BJ (cell line): ENCODE measurements at regions not wholly inside any gene's neighbourhood (a gene's known extent, or its start where the extent isn't known, plus 50 kb on each side); places are given as distances from the start of the nearest gene placed in this dataset.

Source experiments
- CTCF ChIA-PET: fragments of 350-600 bp; formaldehyde crosslinking; extraction: SDS; loops from one replicate; lab custom pipeline; 2021; ENCODE audit warnings: antibody characterized with exemption, inconsistent platforms; lab: Yijun Ruan, JAX
- POLR2A ChIA-PET: fragments of 300-600 bp; sonication (Branson Sonifier 250); formaldehyde crosslinking; extraction: SDS; loops from one replicate; lab custom pipeline; 2021; ENCODE audit warnings: antibody characterized with exemption; lab: Charles Lee
- DNase-seq: peaks from one replicate; pipeline ENCODE4 v3.0.0-alpha.2; 2011; ENCODE audit warnings: low read depth
- H3K27me3 ChIP-seq: 2 replicates; pipeline ENCODE4 v1.6.0; 2011; ENCODE audit warnings: low read length; ENCODE audit not compliant: control insufficient read depth, insufficient read depth
- H3K36me3 ChIP-seq: 2 replicates; pipeline ENCODE4 v1.5.1; 2011; ENCODE audit warnings: low read length; ENCODE audit not compliant: control insufficient read depth, insufficient read depth
- H3K4me3 ChIP-seq: 2 replicates; pipeline ENCODE4 v1.5.1; 2011; ENCODE audit warnings: low read depth, mild to moderate bottlenecking, control low read depth, low read length
- CTCF ChIP-seq: IDR thresholded peaks from 2 replicates; pipeline ENCODE4 v1.5.1; 2011; ENCODE audit warnings: low read depth, mild to moderate bottlenecking, control low read depth, inconsistent platforms, low read length, moderate library complexity; ENCODE audit not compliant: insufficient read depth

DNA sequence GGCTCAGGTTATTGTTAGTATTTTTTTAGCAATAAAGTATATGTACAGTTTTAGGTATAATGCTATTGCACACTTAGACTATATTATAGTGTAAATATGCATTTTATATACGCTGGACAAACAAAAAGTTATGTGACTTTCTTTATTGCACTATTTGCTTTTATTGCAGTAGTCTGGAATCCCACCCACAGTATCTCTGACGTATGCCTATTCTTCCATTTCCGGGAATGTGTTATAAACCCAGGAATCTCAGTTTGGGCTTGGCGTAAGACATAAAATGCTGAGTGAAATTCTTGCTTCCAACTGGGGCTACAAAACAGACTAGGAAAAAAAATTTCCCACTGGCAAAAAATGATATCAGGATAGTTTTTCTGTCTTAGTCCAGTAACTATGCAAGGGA is 119.1 kb downstream of the HTR1A start:
- ChIA-PET CTCF (no interaction called here), POLR2A (no interaction called here)
- Histone ChIP-seq H3K4me3 (no peak overlapping the region), H3K36me3 (no peaks in the 10 kb centered on the region), H3K27me3 (no peaks in the 10 kb centered on the region)
- no peak for DNase-seq
- TF ChIP-seq CTCF: no peak

DNA sequence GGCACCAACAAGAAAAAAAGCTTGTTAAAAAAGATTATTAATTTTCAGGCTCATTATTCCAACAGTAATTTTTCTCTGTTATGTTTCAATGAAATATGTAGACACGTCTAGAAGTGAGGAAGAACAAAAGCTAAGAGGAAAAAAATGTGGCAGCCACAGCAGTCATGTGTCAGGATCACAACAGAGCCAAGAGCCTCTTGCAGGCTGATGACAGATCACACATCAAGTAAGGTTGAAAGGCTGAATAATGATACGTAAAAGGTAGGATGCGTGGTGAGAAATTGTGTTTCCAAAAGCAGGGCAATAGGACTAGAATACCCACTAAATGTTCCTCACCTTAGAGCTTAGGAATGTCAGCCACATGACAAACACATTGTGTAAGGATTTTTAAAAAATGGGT is 124.8 kb downstream of the HTR1A start:
- no peaks in the 10 kb centered on the region for H3K36me3 ChIP-seq
- H3K4me3 ChIP-seq: no peak overlapping the region
- POLR2A ChIA-PET: no interaction called here
- DNase-seq: no peak
- H3K27me3 ChIP-seq: no peaks in the 10 kb centered on the region
- TF ChIP-seq CTCF: no peak
- CTCF ChIA-PET: no interaction called here

DNA sequence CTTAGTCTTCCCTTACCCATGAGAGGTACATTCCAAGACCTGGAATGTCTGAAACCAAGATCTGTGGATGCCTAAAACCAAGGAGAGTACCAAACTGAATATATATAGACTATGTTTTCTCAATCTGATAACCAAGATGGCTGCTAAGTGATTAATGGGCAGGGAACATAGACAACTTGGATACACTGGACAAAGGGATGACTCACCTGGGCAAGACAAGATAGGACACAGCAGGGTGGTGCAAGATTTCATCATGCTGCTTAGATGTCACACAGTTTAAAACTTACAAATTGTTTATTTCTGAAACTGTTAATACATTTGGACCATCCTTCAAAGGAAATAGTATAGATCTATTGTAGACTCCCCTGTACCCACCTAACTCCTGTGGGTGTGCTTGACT is 130.9 kb downstream of the HTR1A start:
- no peak for TF ChIP-seq CTCF
- H3K4me3 ChIP-seq: no peak overlapping the region
- ChIA-PET POLR2A (no interaction called here), CTCF (no interaction called here)
- H3K27me3 ChIP-seq: no peaks in the 10 kb centered on the region
- no peaks in the 10 kb centered on the region for H3K36me3 ChIP-seq
- no peak for DNase-seq

DNA sequence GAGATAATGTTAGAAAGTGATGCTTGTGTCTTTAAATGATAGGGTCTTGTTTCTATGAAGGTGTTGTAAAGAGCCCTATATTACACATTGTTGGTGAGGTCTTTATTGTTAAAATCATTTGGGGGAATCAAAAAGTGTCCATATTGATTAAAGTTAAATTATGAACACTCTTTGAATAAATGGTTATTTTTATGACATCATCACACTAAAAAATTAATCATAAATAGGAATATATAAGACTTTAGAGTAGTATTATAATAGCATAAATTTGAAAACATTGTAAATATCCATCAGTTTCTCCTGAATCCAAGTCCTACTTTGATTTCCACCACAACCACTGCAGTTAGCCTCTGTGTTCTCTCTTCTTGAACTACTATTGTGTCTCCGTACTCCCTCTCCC is 136.3 kb downstream of the HTR1A start:
- POLR2A ChIA-PET: no interaction called here
- H3K27me3 ChIP-seq: no peaks in the 10 kb centered on the region
- no peak for DNase-seq
- no peak for TF ChIP-seq CTCF
- no peaks in the 10 kb centered on the region for H3K36me3 ChIP-seq
- H3K4me3 ChIP-seq: no peak overlapping the region
- CTCF ChIA-PET: no interaction called here

GRCh38 chr5:63823583-63823982 is 138.7 kb downstream of the HTR1A start:
- CTCF ChIA-PET: no interaction called here
- Histone ChIP-seq H3K27me3 (no peaks in the 10 kb centered on the region), H3K4me3 (no peak overlapping the region), H3K36me3 (no peaks in the 10 kb centered on the region)
- DNase-seq: no peak
- TF ChIP-seq CTCF: no peak
- POLR2A ChIA-PET: no interaction called here
